NB4 (cell line): ENCODE measurements at regions not wholly inside any gene's neighbourhood (a gene's known extent, or its start where the extent isn't known, plus 50 kb on each side); places are given as distances from the start of the nearest gene placed in this dataset.

Source experiments
- CTCF ChIP-seq: IDR thresholded peaks from one replicate; pipeline ENCODE4 v1.5.1; 2012; ENCODE audit warnings: low read depth, low read length
- POLR2A ChIP-seq: IDR thresholded peaks from 2 replicates; pipeline ENCODE4 v1.6.1; 2011; ENCODE audit warnings: mild to moderate bottlenecking; ENCODE audit not compliant: insufficient read length; ENCODE audit errors: extremely low read depth

GRCh38 chr1:71270394-71270915 lies 189.6 kb upstream of the ZRANB2 start:
- TF ChIP-seq CTCF (no peak), POLR2A (no peak)
